Non-pigmented ciliary epithelial cell (primary cell): ENCODE measurements at regions not wholly inside any gene's neighbourhood (a gene's known extent, or its start where the extent isn't known, plus 50 kb on each side); places are given as distances from the start of the nearest gene placed in this dataset.
A peak's percentile ranks its signal among the peaks of the same experiment; 100 is the strongest.

Experiments
- DNase-seq: peaks from one replicate; pipeline ENCODE4 v3.0.0-alpha.2; 2010; ENCODE audit warnings: low read depth

GRCh38 chr13:104045907-104046306, 979.7 kb upstream of the SLC10A2 start:
- DNase-seq: no peak

GRCh38 chr13:104043184-104043583, 977.0 kb upstream of the SLC10A2 start:
- DNase-seq: no peak

GRCh38 chr13:104034891-104035290, 968.7 kb upstream of the SLC10A2 start:
- DNase-seq: no peak

GRCh38 chr13:104025303-104025702, 959.1 kb upstream of the SLC10A2 start:
- DNase-seq: no peak

- peak; percentile 65 for DNase-seq
Measured at GRCh38 chr13:104024416-104025170, 958.4 kb upstream of the SLC10A2 start.

DNA sequence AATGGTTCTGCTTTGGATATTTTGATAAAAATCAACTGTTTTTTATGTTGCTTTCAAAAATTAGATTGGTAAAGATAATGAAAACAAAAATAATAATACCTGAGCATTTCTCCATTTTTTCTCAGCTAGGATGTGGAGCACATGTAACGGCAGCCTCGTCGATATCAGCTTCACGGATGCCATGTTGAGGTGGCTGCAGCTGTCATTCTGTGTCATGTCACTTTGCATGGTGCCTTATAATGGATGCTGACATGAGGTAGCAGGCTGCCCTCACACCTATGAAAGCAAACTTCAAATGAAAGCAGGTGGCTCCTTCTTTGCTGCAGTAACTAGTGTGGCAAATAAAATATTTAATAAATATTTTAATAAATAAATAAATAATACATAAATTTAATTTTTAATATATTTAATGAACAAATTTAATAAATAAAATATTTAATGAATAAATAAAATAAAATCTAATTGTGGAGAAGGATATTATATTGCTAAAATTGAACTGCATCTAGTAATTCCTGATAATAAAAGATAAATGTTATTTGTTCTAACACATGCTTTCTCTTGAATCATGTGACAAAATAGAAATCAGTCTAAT, 955.7 kb upstream of the SLC10A2 start:
- DNase-seq: no peak

GRCh38 chr13:104017317-104017716, 951.1 kb upstream of the SLC10A2 start:
- DNase-seq: no peak

- peak; percentile 89 for DNase-seq
Measured at GRCh38 chr13:104015646-104016396, 949.6 kb upstream of the SLC10A2 start.

GRCh38 chr13:104014803-104015645, 948.8 kb upstream of the SLC10A2 start:
- DNase-seq: peak; percentile 92

GRCh38 chr13:104011505-104012241, 945.5 kb upstream of the SLC10A2 start:
- DNase-seq: no peak

DNA sequence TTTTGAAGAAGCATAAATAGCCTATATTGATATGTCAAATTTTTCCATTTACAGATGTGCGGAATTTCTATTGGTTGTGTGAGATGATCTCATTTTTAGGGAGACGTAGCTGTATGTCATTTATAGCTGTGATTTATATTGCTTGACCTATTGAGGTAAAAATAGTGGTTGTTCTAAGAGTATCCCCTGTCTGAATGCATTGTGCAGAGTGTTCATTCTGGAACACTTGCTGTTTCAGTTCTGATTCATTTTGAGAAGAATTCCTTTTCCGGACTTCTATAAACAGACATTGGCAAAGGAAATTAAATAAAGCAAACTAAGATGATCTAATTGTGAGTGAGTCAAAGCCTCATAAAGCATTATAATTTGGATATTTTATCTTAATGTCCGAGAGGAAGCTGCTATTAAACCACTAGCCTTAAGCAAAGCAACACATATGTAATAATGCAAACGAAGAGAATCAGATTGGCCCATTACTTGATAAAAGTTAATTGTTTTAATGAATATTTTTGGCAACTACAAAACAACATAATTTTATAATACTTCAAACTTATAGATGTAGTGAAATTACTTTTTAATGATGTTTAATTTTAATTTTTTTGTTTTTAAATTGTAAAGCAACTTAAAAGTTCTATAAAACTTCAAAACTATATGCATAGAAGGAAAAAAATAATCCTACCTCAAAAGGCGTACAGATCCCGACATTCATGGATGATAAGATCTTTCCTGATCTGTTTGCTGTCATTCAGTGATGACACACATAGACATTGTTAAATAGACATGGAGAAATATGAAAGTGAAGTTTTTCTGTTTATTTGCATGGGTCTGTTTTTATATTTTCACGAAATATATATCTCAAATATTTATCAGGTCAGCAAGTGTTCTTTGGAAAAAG, 942.6 kb upstream of the SLC10A2 start:
- peak; percentile 83 for DNase-seq

- no peak for DNase-seq
Measured at GRCh38 chr13:104008075-104008474, 941.9 kb upstream of the SLC10A2 start.

- DNase-seq: peak; percentile 86
Measured at GRCh38 chr13:104006625-104007075, 940.4 kb upstream of the SLC10A2 start.

- no peak for DNase-seq
Measured at GRCh38 chr13:104004572-104004971, 938.4 kb upstream of the SLC10A2 start.

- no peak for DNase-seq
Measured at GRCh38 chr13:104002216-104002615, 936.0 kb upstream of the SLC10A2 start.

- DNase-seq: no peak
Measured at GRCh38 chr13:104001766-104002165, 935.5 kb upstream of the SLC10A2 start.

GRCh38 chr13:103996733-103997132, 930.5 kb upstream of the SLC10A2 start:
- DNase-seq: no peak

DNA sequence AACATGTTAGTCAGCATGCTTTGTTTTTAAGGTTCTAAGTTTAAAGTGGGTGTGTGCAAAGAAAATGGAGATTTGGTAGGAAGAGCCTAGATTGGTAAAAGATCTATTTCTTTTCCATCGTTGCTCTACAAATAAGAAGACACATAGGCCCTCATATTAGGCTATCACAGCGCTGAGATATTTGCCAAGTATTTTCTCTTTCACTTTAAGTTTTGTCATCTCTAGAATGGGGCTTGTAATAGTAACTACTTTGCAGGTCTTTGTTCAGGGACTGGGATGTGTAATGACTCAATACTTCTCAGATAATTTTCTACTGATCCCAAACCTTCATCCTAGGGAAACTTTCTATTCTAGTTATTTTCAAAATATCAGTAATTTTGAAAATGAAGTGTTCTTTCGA, 917.7 kb upstream of the SLC10A2 start:
- no peak for DNase-seq

DNA sequence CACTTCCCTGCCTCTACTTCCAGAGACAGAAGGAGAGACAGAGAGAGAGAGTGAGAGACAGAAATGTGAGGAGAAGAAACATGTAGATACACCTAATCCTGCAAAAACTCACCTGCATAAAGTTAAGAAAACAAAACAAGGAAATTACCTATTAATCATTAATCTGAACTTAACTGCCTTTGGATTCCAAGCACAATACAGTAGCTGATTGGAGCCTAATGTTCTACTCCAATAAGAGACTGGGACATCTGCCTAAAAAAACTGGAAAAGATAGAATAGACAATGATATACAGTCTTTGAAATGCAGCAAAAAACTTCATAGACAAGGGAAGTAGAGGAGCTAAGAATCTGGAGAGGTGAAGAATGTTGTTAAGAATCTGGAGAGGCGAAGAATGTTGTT, 910.2 kb upstream of the SLC10A2 start:
- no peak for DNase-seq

- no peak for DNase-seq
Measured at GRCh38 chr13:103973740-103974139, 907.5 kb upstream of the SLC10A2 start.
